Epithelial cell of esophagus (primary cell): ENCODE measurements at regions not wholly inside any gene's neighbourhood (a gene's known extent, or its start where the extent isn't known, plus 50 kb on each side); places are given as distances from the start of the nearest gene placed in this dataset.

ENCODE experiments used
- DNase-seq: peaks from one replicate; pipeline ENCODE4 v3.0.0; 2010; ENCODE audit warnings: low read depth
- H3K4me3 ChIP-seq: 2 replicates; pipeline ENCODE4 v1.5.1; 2011; ENCODE audit warnings: mild to moderate bottlenecking, low read length, control low read depth
- CTCF ChIP-seq: IDR thresholded peaks from 2 replicates; pipeline ENCODE4 v1.5.1; 2011; ENCODE audit warnings: low read depth, mild to moderate bottlenecking, low read length, control low read depth, inconsistent platforms; ENCODE audit not compliant: insufficient read depth; ENCODE audit errors: missing control alignments

GRCh38 chrX:44415639-44416386, 72.3 kb upstream of the EFHC2 start:
- DNase-seq: peak; percentile 83
- no peak for TF ChIP-seq CTCF
- H3K4me3 ChIP-seq: no peak overlapping the region

GRCh38 chrX:44401151-44401550, 57.7 kb upstream of the EFHC2 start:
- DNase-seq: peak; percentile 24
- H3K4me3 ChIP-seq: no peak overlapping the region
- no peak for TF ChIP-seq CTCF

- peak; percentile 94 for DNase-seq
- TF ChIP-seq CTCF: no peak
- no peak overlapping the region for H3K4me3 ChIP-seq
Measured at GRCh38 chrX:44400588-44400987, 57.1 kb upstream of the EFHC2 start.

- no peak for TF ChIP-seq CTCF
- no peak for DNase-seq
- no peak overlapping the region for H3K4me3 ChIP-seq
Measured at GRCh38 chrX:44400161-44400560, 56.7 kb upstream of the EFHC2 start.
